ENCODE measurements at regions not wholly inside any gene's neighbourhood (a gene's known extent, or its start where the extent isn't known, plus 50 kb on each side); places are given as distances from the start of the nearest gene placed in this dataset.

DNA sequence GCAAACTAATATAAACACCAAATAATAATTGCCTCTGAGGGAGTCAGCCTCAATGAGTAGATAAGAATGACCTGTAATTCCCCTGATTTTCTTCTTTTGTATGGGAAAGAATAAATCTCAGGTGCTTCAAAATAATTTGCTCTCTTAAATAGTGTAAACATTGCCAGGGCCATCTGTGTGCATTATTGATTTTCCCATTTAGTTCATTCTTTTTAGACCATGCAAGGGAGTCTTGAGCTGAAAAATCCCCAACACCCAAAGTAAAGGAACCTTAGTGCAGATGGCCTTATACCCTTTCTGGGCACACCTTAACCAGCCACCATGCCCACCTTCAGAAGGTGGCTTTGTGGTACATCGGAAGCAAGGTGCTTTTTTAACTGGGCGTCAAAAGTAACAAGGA, 267.2 kb downstream of the TMEM114 start:
- TF ChIP-seq, protein P1, sequence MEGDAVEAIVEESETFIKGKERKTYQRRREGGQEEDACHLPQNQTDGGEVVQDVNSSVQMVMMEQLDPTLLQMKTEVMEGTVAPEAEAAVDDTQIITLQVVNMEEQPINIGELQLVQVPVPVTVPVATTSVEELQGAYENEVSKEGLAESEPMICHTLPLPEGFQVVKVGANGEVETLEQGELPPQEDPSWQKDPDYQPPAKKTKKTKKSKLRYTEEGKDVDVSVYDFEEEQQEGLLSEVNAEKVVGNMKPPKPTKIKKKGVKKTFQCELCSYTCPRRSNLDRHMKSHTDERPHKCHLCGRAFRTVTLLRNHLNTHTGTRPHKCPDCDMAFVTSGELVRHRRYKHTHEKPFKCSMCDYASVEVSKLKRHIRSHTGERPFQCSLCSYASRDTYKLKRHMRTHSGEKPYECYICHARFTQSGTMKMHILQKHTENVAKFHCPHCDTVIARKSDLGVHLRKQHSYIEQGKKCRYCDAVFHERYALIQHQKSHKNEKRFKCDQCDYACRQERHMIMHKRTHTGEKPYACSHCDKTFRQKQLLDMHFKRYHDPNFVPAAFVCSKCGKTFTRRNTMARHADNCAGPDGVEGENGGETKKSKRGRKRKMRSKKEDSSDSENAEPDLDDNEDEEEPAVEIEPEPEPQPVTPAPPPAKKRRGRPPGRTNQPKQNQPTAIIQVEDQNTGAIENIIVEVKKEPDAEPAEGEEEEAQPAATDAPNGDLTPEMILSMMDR (IDR thresholded peaks at IDR 0.05), result no peak
- TF ChIP-seq POLR2A (IDR thresholded peaks at IDR 0.05), result no peak
